Hepatocyte (in vitro differentiated cells): ENCODE measurements at regions not wholly inside any gene's neighbourhood (a gene's known extent, or its start where the extent isn't known, plus 50 kb on each side); places are given as distances from the start of the nearest gene placed in this dataset.

Source experiments
- DNase-seq: peaks from one replicate; pipeline ENCODE4 v3.0.0-alpha.2; 2016; ENCODE audit warnings: low spot score
- H2AFZ ChIP-seq: fragments of 200-600 bp; sonication (generic); 2 replicates; pipeline ENCODE4 v1.6.0; 2016; ENCODE audit warnings: antibody characterized with exemption, mild to moderate bottlenecking
- H3K27ac ChIP-seq: fragments of 200-600 bp; sonication (generic); 2 replicates; pipeline ENCODE4 v1.5.1; 2016; ENCODE audit warnings: mild to moderate bottlenecking
- H3K27me3 ChIP-seq: fragments of 200-600 bp; sonication (generic); 2 replicates; pipeline ENCODE4 v1.6.1; 2016
- H3K36me3 ChIP-seq: fragments of 200-600 bp; sonication (generic); replicated peaks from 2 replicates; pipeline ENCODE4 v1.5.1; 2016; ENCODE audit warnings: low read depth; ENCODE audit not compliant: insufficient read depth
- H3K4me1 ChIP-seq: fragments of 200-600 bp; sonication (generic); 2 replicates; pipeline ENCODE4 v1.5.1; 2016; ENCODE audit warnings: mild to moderate bottlenecking, moderate library complexity; ENCODE audit not compliant: insufficient read depth
- H3K4me2 ChIP-seq: fragments of 200-600 bp; sonication (generic); 2 replicates; pipeline ENCODE4 v1.6.0; 2016
- H3K4me3 ChIP-seq: fragments of 200-600 bp; sonication (generic); 2 replicates; pipeline ENCODE4 v1.5.1; 2016; ENCODE audit warnings: mild to moderate bottlenecking
- H3K79me2 ChIP-seq: fragments of 200-600 bp; sonication (generic); 2 replicates; pipeline ENCODE4 v1.6.0; 2017; ENCODE audit warnings: mild to moderate bottlenecking
- H3K9me2 ChIP-seq: fragments of 200-600 bp; sonication (generic); replicated peaks from 2 replicates; pipeline ENCODE4 v1.6.0; 2017; ENCODE audit warnings: mild to moderate bottlenecking; ENCODE audit not compliant: insufficient read depth
- H3K9me3 ChIP-seq: fragments of 200-600 bp; sonication (generic); 2 replicates; pipeline ENCODE4 v1.5.1; 2016; ENCODE audit warnings: low read depth, mild to moderate bottlenecking
- H4K20me1 ChIP-seq: fragments of 200-600 bp; sonication (generic); 2 replicates; pipeline ENCODE4 v1.6.0; 2016; ENCODE audit warnings: mild to moderate bottlenecking; ENCODE audit not compliant: insufficient read depth, poor library complexity, severe bottlenecking
- EZH2 ChIP-seq: fragments of 200-600 bp; sonication (generic); IDR thresholded peaks from 2 replicates; pipeline ENCODE4 v1.6.1; 2016; ENCODE audit warnings: antibody characterized with exemption, mild to moderate bottlenecking, borderline replicate concordance
- EZH2phosphoT487 ChIP-seq: fragments of 200-600 bp; sonication (generic); IDR thresholded peaks from one replicate; pipeline ENCODE4 v1.6.1; 2018; ENCODE audit warnings: antibody characterized with exemption, mild to moderate bottlenecking, low read depth, moderate library complexity; ENCODE audit not compliant: unreplicated experiment, severe bottlenecking
- WGBS: methylation state at CpG from one replicate; pipeline ENCODE4 v1.1.6; 2016; ENCODE audit warnings: low lambda C conversion rate; ENCODE audit errors: missing lambda C conversion rate; 5-methylcytosine and 5-hydroxymethylcytosine counted together
- TF ChIP-seq, protein P1 (sequence below): fragments of 200-600 bp; sonication (generic); IDR thresholded peaks from 2 replicates; pipeline ENCODE4 v1.5.1; 2016; ENCODE audit warnings: antibody characterized with exemption, mild to moderate bottlenecking; ENCODE audit not compliant: poor library complexity

DNA sequence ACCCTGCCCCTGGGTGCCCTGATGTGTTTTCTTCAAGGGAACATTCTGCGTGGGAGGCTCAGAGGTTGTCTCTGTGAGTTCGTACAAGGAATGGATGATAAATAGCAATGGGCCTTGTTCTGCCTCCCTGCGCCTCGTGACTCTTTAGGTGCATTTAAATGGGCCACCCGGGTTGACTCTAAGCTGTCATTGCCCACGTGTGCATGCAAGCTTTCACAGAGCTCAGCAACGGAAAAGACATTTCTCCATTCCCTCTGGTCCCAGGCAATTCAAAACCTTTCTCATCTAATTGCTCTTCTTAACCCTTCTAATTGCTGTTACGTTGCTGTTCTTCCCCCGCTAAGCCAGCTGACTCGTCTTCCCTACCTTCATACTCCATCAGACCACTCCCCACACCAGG lies 71.5 kb upstream of the SDK2 start:
- H3K4me3 ChIP-seq, result no peak overlapping the region
- no peaks in the 10 kb centered on the region for H3K9me3 ChIP-seq
- no peak overlapping the region for H2AFZ ChIP-seq
- no peak for DNase-seq
- 66% methylated on average over 10 of the region's 10 CpGs for WGBS
- no peaks in the 10 kb centered on the region for H3K36me3 ChIP-seq
- H3K27me3 ChIP-seq, result peaks cover 10% of the 10 kb centered on the region
- TF ChIP-seq EZH2 (no peak), EZH2phosphoT487 (no peak)
- TF ChIP-seq, protein P1, sequence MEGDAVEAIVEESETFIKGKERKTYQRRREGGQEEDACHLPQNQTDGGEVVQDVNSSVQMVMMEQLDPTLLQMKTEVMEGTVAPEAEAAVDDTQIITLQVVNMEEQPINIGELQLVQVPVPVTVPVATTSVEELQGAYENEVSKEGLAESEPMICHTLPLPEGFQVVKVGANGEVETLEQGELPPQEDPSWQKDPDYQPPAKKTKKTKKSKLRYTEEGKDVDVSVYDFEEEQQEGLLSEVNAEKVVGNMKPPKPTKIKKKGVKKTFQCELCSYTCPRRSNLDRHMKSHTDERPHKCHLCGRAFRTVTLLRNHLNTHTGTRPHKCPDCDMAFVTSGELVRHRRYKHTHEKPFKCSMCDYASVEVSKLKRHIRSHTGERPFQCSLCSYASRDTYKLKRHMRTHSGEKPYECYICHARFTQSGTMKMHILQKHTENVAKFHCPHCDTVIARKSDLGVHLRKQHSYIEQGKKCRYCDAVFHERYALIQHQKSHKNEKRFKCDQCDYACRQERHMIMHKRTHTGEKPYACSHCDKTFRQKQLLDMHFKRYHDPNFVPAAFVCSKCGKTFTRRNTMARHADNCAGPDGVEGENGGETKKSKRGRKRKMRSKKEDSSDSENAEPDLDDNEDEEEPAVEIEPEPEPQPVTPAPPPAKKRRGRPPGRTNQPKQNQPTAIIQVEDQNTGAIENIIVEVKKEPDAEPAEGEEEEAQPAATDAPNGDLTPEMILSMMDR, result no peak
- no peak overlapping the region for H3K27ac ChIP-seq
- no peaks in the 10 kb centered on the region for H4K20me1 ChIP-seq
- peaks cover 4% of the 10 kb centered on the region for H3K4me1 ChIP-seq
- H3K4me2 ChIP-seq, result no peak overlapping the region
- H3K79me2 ChIP-seq, result no peaks in the 10 kb centered on the region
- no peaks in the 10 kb centered on the region for H3K9me2 ChIP-seq

GRCh38 chr17:73717690-73718089 lies 73.4 kb upstream of the SDK2 start:
- Histone ChIP-seq H3K79me2 (no peaks in the 10 kb centered on the region), H3K4me1 (peaks cover 4% of the 10 kb centered on the region), H3K4me3 (no peak overlapping the region), H2AFZ (no peak overlapping the region), H3K9me2 (no peaks in the 10 kb centered on the region), H3K4me2 (no peak overlapping the region), H3K27ac (no peak overlapping the region), H3K27me3 (peaks cover 10% of the 10 kb centered on the region), H3K36me3 (no peaks in the 10 kb centered on the region), H3K9me3 (no peaks in the 10 kb centered on the region), H4K20me1 (no peaks in the 10 kb centered on the region)
- TF ChIP-seq, protein P1, result no peak
- TF ChIP-seq EZH2phosphoT487 (no peak), EZH2 (no peak)
- WGBS, result 93% methylated on average over 5 of the region's 5 CpGs
- no peak for DNase-seq

- Histone ChIP-seq H2AFZ (no peak overlapping the region), H3K36me3 (no peaks in the 10 kb centered on the region), H3K9me3 (no peaks in the 10 kb centered on the region), H3K79me2 (no peaks in the 10 kb centered on the region), H3K4me2 (no peak overlapping the region), H3K27ac (no peak overlapping the region), H3K9me2 (no peaks in the 10 kb centered on the region), H3K4me3 (no peak overlapping the region), H3K4me1 (peaks cover 4% of the 10 kb centered on the region), H4K20me1 (no peaks in the 10 kb centered on the region), H3K27me3 (peaks cover 4% of the 10 kb centered on the region)
- no peak for DNase-seq
- no peak for TF ChIP-seq EZH2
- TF ChIP-seq EZH2phosphoT487, result no peak
- TF ChIP-seq, protein P1, result no peak
These were observed 74.1 kb upstream of the SDK2 start for GRCh38 chr17:73718362-73718761.

DNA sequence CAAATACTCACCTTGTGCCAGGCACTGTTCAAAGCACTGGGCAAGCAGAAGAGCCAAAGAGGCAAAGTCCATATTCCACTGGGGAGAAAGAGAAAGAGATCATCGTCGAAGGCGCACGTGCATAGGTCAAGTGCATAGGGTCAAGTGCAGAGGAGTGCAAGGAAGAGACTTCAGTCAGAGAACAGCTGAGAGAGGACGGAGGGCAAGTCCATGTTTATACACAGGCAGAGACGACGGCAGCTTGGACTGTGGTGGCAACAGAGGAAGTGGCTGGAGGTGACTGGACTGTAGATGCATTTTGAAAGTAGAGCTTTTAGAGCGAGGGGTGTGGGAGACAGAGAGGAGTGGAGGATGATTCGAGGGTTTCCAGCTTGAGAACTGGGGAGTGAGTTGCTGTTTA lies 74.7 kb upstream of the SDK2 start:
- WGBS, result 47% methylated on average over 9 of the region's 9 CpGs
- TF ChIP-seq, protein P1, result no peak
- TF ChIP-seq EZH2 (no peak), EZH2phosphoT487 (no peak)
- Histone ChIP-seq H3K27me3 (peaks cover under 1% of the 10 kb centered on the region), H3K4me3 (no peak overlapping the region), H3K4me1 (peaks cover 4% of the 10 kb centered on the region), H3K4me2 (no peak overlapping the region), H3K79me2 (no peaks in the 10 kb centered on the region), H3K27ac (no peak overlapping the region), H4K20me1 (no peaks in the 10 kb centered on the region), H2AFZ (no peak overlapping the region), H3K9me2 (no peaks in the 10 kb centered on the region), H3K36me3 (no peaks in the 10 kb centered on the region), H3K9me3 (no peaks in the 10 kb centered on the region)
- DNase-seq, result no peak
